Kidney capillary endothelial cell (primary cell): ENCODE measurements at regions not wholly inside any gene's neighbourhood (a gene's known extent, or its start where the extent isn't known, plus 50 kb on each side); places are given as distances from the start of the nearest gene placed in this dataset.
"Not testable (repeated sequence)": the region's sequence is repeated elsewhere in the genome, so short reads cannot be mapped to it uniquely, and the experiment has no call there.

Experiments used
- DNase-seq: peaks from one replicate; pipeline ENCODE4 v3.0.0-alpha.2; 2018; ENCODE audit warnings: low spot score

GRCh38 chr1:10867914-10868598 is 71.6 kb upstream of the CASZ1 start:
- no peak for DNase-seq

GRCh38 chr1:10868599-10868965 is 72.1 kb upstream of the CASZ1 start:
- no peak for DNase-seq

GRCh38 chr1:10869933-10870332 is 73.5 kb upstream of the CASZ1 start:
- no peak for DNase-seq

GRCh38 chr1:10870493-10871096 is 74.1 kb upstream of the CASZ1 start:
- no peak for DNase-seq

- no peak for DNase-seq
Observed at GRCh38 chr1:10873189-10873588, 76.7 kb upstream of the CASZ1 start.

- DNase-seq, result no peak
Observed at GRCh38 chr1:10874351-10874750, 77.9 kb upstream of the CASZ1 start.

- DNase-seq, result no peak
Observed at GRCh38 chr1:10877894-10878293, 81.4 kb upstream of the CASZ1 start.

- DNase-seq, result no peak
Observed at GRCh38 chr1:10878469-10878868, 82.0 kb upstream of the CASZ1 start.

- DNase-seq, result no peak
Observed at GRCh38 chr1:10880063-10880462, 83.6 kb upstream of the CASZ1 start.

GRCh38 chr1:10881046-10881445 is 84.6 kb upstream of the CASZ1 start:
- DNase-seq, result no peak

- DNase-seq, result no peak
Observed at GRCh38 chr1:10882069-10882468, 85.6 kb upstream of the CASZ1 start.

GRCh38 chr1:10887032-10887431 is 90.6 kb upstream of the CASZ1 start:
- not testable (repeated sequence) for DNase-seq

- no peak for DNase-seq
Observed at GRCh38 chr1:10888291-10888690, 91.8 kb upstream of the CASZ1 start.

GRCh38 chr1:10888791-10889649 is 92.6 kb upstream of the CASZ1 start:
- no peak for DNase-seq

GRCh38 chr1:10889650-10890353 is 93.4 kb upstream of the CASZ1 start:
- no peak for DNase-seq

- DNase-seq, result no peak
Observed at GRCh38 chr1:10890491-10891071, 94.1 kb upstream of the CASZ1 start.

- DNase-seq, result no peak
Observed at GRCh38 chr1:10891091-10891490, 94.6 kb upstream of the CASZ1 start.

- no peak for DNase-seq
Observed at GRCh38 chr1:10892138-10893065, 96.0 kb upstream of the CASZ1 start.

- no peak for DNase-seq
Observed at GRCh38 chr1:10895621-10896020, 99.2 kb upstream of the CASZ1 start.

- no peak for DNase-seq
Observed at GRCh38 chr1:10896673-10897072, 100.2 kb upstream of the CASZ1 start.
